B cell (primary cell): ENCODE measurements at regions not wholly inside any gene's neighbourhood (a gene's known extent, or its start where the extent isn't known, plus 50 kb on each side); places are given as distances from the start of the nearest gene placed in this dataset.

Experiments used
- ATAC-seq: fragments of 200-7000 bp; cut with Tn5 transposase; one replicate; pipeline ENCODE4 v1.10.0; 2021; ENCODE audit warnings: low read depth, mild to moderate bottlenecking, moderate number of reproducible peaks, moderate library complexity
- CTCF ChIA-PET: fragments of 350-600 bp; sonication (Branson Sonifier 250); formaldehyde crosslinking; loops from one replicate; lab custom pipeline; 2021; ENCODE audit warnings: antibody characterized with exemption, inconsistent platforms; lab: Charles Lee
- POLR2A ChIA-PET: fragments of 350-600 bp; sonication (Branson Sonifier 250); formaldehyde crosslinking; loops from one replicate; lab custom pipeline; 2021; ENCODE audit warnings: antibody characterized with exemption; lab: Charles Lee
- DNase-seq: peaks from one replicate; pipeline ENCODE4 v3.0.0; 2013
- H2AFZ ChIP-seq: 2 replicates; pipeline ENCODE4 v1.6.1; 2012; ENCODE audit warnings: mild to moderate bottlenecking, low read depth, low read length; ENCODE audit not compliant: insufficient read depth, poor library complexity, severe bottlenecking
- H3K27ac ChIP-seq, 2 donors: 1 replicate in 1 of 2; 2 replicates in 1 of 2; pipeline ENCODE4 v1.5.1; 2012 to 2013; ENCODE audit warnings: low read length in 2 of 2, mild to moderate bottlenecking in 2 of 2, moderate library complexity in 1 of 2
- H3K27me3 ChIP-seq, 4 experiments: fragments of 200-600 bp in 1 of 4; sonication (generic) in 1 of 4; replicated peaks in 1 of 4; 1 replicate in 2 of 4; 2 replicates in 2 of 4; pipeline versions ENCODE4 v1.6.1 to v1.7.0; 2013 to 2016; ENCODE audit warnings: low read length in 3 of 4, mild to moderate bottlenecking in 2 of 4, mixed read lengths in 1 of 4, moderate library complexity in 1 of 4; ENCODE audit not compliant: insufficient read depth in 4 of 4, control insufficient read depth in 3 of 4; ENCODE audit errors: control extremely low read depth in 1 of 4
- H3K36me3 ChIP-seq, 2 experiments: replicated peaks in 1 of 2; 1 replicate in 1 of 2; 2 replicates in 1 of 2; pipeline versions ENCODE4 v1.6.1 to v1.7.1; 2013; ENCODE audit warnings: low read length in 1 of 2; ENCODE audit not compliant: insufficient read depth in 2 of 2, control insufficient read depth in 1 of 2; ENCODE audit errors: control extremely low read depth in 1 of 2, extremely low read depth in 1 of 2
- H3K4me1 ChIP-seq, 2 donors: fragments of 200-600 bp in 1 of 2; sonication (generic) in 1 of 2; 1 replicate in 1 of 2; 2 replicates in 1 of 2; pipeline versions ENCODE4 v1.5.1 to v1.6.1; 2013 to 2017; ENCODE audit warnings: low read length in 2 of 2; ENCODE audit not compliant: control insufficient read depth in 2 of 2, insufficient read depth in 2 of 2
- H3K4me2 ChIP-seq: replicated peaks from 2 replicates; pipeline ENCODE3; 2012; ENCODE audit warnings: mild to moderate bottlenecking, low read depth, low read length; ENCODE audit not compliant: poor library complexity, severe bottlenecking
- H3K4me3 ChIP-seq, 5 experiments: fragments of 200-600 bp in 1 of 5; sonication (generic) in 1 of 5; 1 replicate in 3 of 5; 2 replicates in 2 of 5; pipeline versions ENCODE4 v1.5.1 to v1.7.0; 2011 to 2016; ENCODE audit warnings: low read length in 4 of 5, mild to moderate bottlenecking in 4 of 5, low read depth in 2 of 5, control low read depth in 1 of 5, moderate library complexity in 1 of 5; ENCODE audit not compliant: insufficient read depth in 1 of 5; ENCODE audit errors: control extremely low read depth in 1 of 5, extremely low read depth in 1 of 5
- H3K79me2 ChIP-seq: fragments of 200-600 bp; sonication (generic); one replicate; pipeline ENCODE4 v1.6.0; 2016; ENCODE audit warnings: low read length; ENCODE audit not compliant: control insufficient read depth, insufficient read depth
- H3K9ac ChIP-seq: fragments of 200-600 bp; sonication (generic); 2 replicates; pipeline ENCODE4 v1.6.1; 2017; ENCODE audit warnings: mild to moderate bottlenecking, low read length, moderate library complexity
- H3K9me3 ChIP-seq, 3 donors: one replicate each; pipeline versions ENCODE4 v1.6.1 to v1.7.1; 2013; ENCODE audit warnings: low read length in 2 of 3; ENCODE audit not compliant: control insufficient read depth in 2 of 3, insufficient read depth in 1 of 3; ENCODE audit errors: control extremely low read depth in 1 of 3
- H4K20me1 ChIP-seq: 2 replicates; pipeline ENCODE4 v1.6.0; 2012; ENCODE audit warnings: mild to moderate bottlenecking, low read length; ENCODE audit not compliant: insufficient read depth, control insufficient read depth, poor library complexity, severe bottlenecking
- H3K27ac Mint-ChIP-seq: one replicate; pipeline ENCODE4 v1.8.0; 2021; ENCODE audit warnings: mixed read lengths
- H3K27me3 Mint-ChIP-seq: one replicate; pipeline ENCODE4 v1.8.0; 2021; ENCODE audit warnings: mixed read lengths
- H3K4me1 Mint-ChIP-seq: one replicate; pipeline ENCODE4 v1.8.0; 2021; ENCODE audit warnings: mixed read lengths
- H3K4me3 Mint-ChIP-seq: one replicate; pipeline ENCODE4 v1.8.0; 2021; ENCODE audit warnings: mixed read lengths
- H3K9me3 Mint-ChIP-seq: one replicate; pipeline ENCODE4 v1.8.0; 2022; ENCODE audit warnings: mixed read lengths; ENCODE audit not compliant: insufficient read depth
- CTCF ChIP-seq: fragments of 200-600 bp; IDR thresholded peaks from one replicate; pipeline ENCODE4 v1.8.0; 2022; ENCODE audit warnings: antibody characterized with exemption, mild to moderate bottlenecking
- EZH2 ChIP-seq: IDR thresholded peaks from 2 replicates; pipeline ENCODE4 v1.6.1; 2012; ENCODE audit warnings: borderline replicate concordance, low read depth, mild to moderate bottlenecking, moderate library complexity, low read length; ENCODE audit not compliant: insufficient read depth, poor library complexity, severe bottlenecking
- WGBS: methylation state at CpG from one replicate; pipeline ENCODE4 v1.1.5; 2013; ENCODE audit warnings: missing lambda C conversion rate; ENCODE audit not compliant: insufficient coverage; 5-methylcytosine and 5-hydroxymethylcytosine counted together
- intact Hi-C: fragments of 100-400 bp; cut with micrococcal nuclease; formaldehyde crosslinking; loops from one replicate; pipeline ENCODE4 v1.10.0; 2022

GRCh38 chr6:148249160-148249559 lies 93.5 kb upstream of the SASH1 start:
- ChIA-PET POLR2A (no interaction called here), CTCF (no interaction called here)
- no peak for ATAC-seq
- Histone ChIP-seq H2AFZ (no peak overlapping the region), H3K4me2 (no peak overlapping the region), H3K79me2 (no peaks in the 10 kb centered on the region), H3K9me3 (no peaks in the 10 kb centered on the region), H3K27ac (no peak overlapping the region), H3K4me1 (no peaks in the 10 kb centered on the region), H3K36me3 (no peaks in the 10 kb centered on the region), H4K20me1 (no peaks in the 10 kb centered on the region), H3K9ac (no peak overlapping the region), H3K27me3 (no peaks in the 10 kb centered on the region), H3K4me3 (no peak overlapping the region)
- no peaks in the 10 kb centered on the region for H3K9me3 Mint-ChIP-seq
- TF ChIP-seq CTCF (no peak), EZH2 (no peak)
- H3K4me3 Mint-ChIP-seq = no peak overlapping the region
- 79% methylated on average over 5 of the region's 6 CpGs for WGBS
- no peak for DNase-seq
- H3K27me3 Mint-ChIP-seq = peaks cover 12% of the 10 kb centered on the region
- no peak overlapping the region for H3K27ac Mint-ChIP-seq
- intact Hi-C loops = no loop called here
- H3K4me1 Mint-ChIP-seq = no peaks in the 10 kb centered on the region

GRCh38 chr6:148249679-148250375 lies 92.8 kb upstream of the SASH1 start:
- Histone ChIP-seq H3K9ac (no peak overlapping the region), H3K27ac (no peak overlapping the region), H3K4me2 (no peak overlapping the region), H3K4me3 (no peak overlapping the region), H2AFZ (no peak overlapping the region), H3K9me3 (no peaks in the 10 kb centered on the region), H3K27me3 (no peaks in the 10 kb centered on the region), H3K36me3 (no peaks in the 10 kb centered on the region), H3K4me1 (no peaks in the 10 kb centered on the region), H3K79me2 (no peaks in the 10 kb centered on the region), H4K20me1 (no peaks in the 10 kb centered on the region)
- Mint-ChIP-seq H3K9me3 (no peaks in the 10 kb centered on the region), H3K4me3 (no peak overlapping the region), H3K27ac (no peak overlapping the region), H3K27me3 (peaks cover 12% of the 10 kb centered on the region), H3K4me1 (no peaks in the 10 kb centered on the region)
- ChIA-PET POLR2A (no interaction called here), CTCF (no interaction called here)
- intact Hi-C loops = loop anchor here (10.0 kb wide), 1 partner anchor 105 kb away; no protein-coding TSS in a partner anchor
- ATAC-seq (no peak), DNase-seq (no peak)
- WGBS = 80% methylated on average over 1 of the region's 5 CpGs
- TF ChIP-seq EZH2 = no peak
- TF ChIP-seq CTCF = no peak
